GM10847 (cell line): ENCODE measurements at regions not wholly inside any gene's neighbourhood (a gene's known extent, or its start where the extent isn't known, plus 50 kb on each side); places are given as distances from the start of the nearest gene placed in this dataset.

Experiments used
- POLR2A ChIP-seq: IDR thresholded peaks from 2 replicates; pipeline ENCODE4 v1.6.1; 2011; ENCODE audit not compliant: insufficient read length; ENCODE audit errors: extremely low read depth

GRCh38 chr17:70230850-70231640 lies 61.7 kb downstream of the KCNJ2 start:
- no peak for TF ChIP-seq POLR2A

- TF ChIP-seq POLR2A, result no peak
Measured at GRCh38 chr17:70232466-70232865, 63.1 kb downstream of the KCNJ2 start.

GRCh38 chr17:70235252-70235651 lies 65.9 kb downstream of the KCNJ2 start:
- no peak for TF ChIP-seq POLR2A

GRCh38 chr17:70238228-70238627 lies 68.9 kb downstream of the KCNJ2 start:
- no peak for TF ChIP-seq POLR2A

DNA sequence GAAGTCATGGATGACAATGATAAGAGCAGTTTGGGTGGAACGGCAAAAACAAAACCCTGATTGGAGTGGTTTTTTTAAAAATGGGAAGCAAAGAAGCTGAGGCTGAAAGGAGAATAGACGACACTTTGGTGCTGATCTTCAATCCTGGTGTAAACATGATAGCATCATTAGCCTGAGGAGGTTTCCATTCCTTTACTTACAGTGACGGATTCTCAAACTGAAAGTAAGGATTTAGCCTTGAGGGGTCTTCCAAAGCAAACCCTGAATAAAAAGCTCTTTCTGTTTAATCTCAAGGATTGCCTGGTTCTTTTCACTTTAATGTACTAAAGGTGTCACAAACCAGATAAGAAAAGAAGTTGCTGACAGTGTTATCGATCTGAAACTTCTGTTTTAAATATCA lies 69.3 kb downstream of the KCNJ2 start:
- no peak for TF ChIP-seq POLR2A

- TF ChIP-seq POLR2A, result no peak
Measured at GRCh38 chr17:70239391-70239826, 70.1 kb downstream of the KCNJ2 start.

DNA sequence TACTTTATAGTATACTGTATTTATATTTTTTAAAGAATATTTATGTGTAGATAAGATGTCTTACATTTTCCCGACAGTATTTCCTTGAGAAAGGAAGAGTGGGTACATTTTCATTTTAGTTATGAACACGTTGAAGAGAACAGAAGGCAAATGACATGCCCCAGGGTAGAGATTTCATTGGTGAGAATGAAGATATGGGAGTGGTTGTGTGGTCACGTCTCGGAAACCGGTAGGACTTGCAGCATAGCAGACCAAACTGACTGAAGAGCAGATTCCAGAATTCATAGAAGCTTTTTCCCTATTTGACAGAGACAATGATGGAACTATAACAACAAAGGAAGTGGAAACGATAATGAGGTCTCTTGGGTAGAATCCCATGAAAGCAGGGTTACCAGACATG lies 71.7 kb downstream of the KCNJ2 start:
- TF ChIP-seq POLR2A, result no peak

DNA sequence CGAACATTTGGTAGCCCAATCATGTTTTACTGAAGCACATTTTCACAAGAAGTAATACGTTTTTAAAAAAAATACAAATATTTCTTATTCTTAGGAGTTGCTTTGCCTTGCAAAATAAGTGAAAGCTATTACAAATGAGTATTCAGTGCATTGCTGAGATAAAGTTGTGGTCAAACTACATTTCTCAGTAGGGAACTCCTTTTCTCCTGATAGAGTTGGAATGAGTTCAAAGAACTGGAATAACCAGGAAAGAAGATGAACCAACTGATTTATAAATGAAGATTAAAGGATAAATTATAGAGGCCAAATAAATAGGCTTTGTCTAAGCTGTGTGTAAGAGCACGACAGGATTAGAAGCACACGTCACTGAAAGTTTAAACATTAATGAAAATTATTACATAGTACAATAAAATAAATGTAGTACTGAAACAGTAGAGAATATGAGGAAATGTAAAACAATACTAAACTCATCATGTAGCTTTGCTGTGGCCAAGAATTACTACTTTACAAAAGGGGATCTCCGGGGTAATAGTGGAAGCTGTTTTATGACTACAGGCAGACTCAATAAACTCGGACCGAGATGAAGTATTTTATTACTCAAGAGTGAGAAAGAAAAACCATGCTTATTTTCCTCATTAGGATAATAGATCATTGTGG lies 73.6 kb downstream of the KCNJ2 start:
- TF ChIP-seq POLR2A, result no peak

- no peak for TF ChIP-seq POLR2A
Measured at GRCh38 chr17:70251706-70252105, 82.4 kb downstream of the KCNJ2 start.

DNA sequence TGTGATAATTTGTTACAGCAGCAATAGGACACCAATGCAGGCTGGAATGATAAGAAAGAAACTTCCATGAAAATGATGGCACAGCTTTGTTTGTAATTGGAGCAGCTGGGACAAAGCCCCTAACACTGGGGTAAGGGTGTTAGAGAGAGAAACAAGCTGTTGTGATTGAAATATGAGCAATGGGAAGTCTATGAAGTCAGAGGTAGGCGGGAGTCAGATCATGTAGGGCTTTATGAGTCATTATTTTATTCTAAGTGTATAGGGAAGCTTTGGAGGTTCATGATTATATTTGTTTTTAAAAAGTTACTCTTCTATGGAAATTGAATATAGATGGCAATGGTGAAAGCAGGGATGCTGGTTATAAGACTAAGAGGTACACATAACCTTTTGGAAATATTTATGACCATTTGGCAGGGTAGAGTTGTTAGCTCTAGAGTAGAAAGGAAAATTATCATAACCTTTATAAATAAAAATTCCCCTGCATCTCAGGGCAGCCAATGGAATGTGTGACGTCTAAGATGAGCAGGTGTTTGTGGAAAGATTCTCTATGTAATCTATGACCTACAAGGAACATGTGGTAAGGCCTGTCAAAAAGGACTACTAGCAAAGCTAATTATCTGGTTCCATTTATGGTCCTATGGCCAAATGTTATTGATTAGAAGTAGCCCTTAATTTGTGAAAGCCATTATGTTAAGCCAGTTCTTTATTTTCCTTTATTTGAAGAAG lies 85.6 kb downstream of the KCNJ2 start:
- no peak for TF ChIP-seq POLR2A

GRCh38 chr17:70256751-70257150 lies 87.4 kb downstream of the KCNJ2 start:
- no peak for TF ChIP-seq POLR2A

DNA sequence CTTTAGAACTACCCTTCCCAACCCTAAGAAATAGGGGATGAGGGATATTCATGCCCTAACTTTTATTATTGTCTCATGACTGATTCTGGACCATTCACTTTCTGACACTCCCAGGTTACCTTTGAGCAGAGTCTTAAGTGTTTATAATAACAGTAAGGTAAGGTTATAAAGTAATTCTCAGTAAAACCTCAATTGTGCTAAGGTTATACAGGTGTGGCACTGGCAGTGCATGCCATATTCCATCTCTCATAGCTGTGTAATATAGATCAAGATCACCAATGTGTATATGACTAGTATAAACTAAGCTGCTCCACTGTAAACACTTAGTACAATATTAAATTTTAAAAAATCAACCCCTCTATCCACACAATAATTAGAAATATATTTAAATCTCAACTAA lies 89.1 kb downstream of the KCNJ2 start:
- no peak for TF ChIP-seq POLR2A

GRCh38 chr17:70259400-70259799 lies 90.1 kb downstream of the KCNJ2 start:
- no peak for TF ChIP-seq POLR2A

DNA sequence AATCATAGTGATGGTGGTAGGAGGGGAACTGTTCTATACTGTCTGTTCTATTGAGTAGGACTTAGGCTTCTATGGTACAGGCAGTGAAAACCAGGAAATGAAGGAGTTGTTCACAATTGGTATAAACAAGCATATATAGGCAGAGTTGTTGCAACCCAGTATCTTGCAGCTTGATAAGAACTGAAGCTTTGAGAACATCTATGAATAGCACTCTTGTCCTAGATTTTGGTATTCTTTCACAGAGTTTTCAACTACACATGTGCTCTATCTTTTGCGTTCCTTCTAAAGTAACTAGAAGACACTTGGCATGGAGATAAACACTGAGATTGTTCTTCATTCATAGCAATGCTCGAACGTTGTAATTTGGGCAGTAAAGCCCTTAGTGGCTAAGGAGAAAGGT lies 91.8 kb downstream of the KCNJ2 start:
- no peak for TF ChIP-seq POLR2A

DNA sequence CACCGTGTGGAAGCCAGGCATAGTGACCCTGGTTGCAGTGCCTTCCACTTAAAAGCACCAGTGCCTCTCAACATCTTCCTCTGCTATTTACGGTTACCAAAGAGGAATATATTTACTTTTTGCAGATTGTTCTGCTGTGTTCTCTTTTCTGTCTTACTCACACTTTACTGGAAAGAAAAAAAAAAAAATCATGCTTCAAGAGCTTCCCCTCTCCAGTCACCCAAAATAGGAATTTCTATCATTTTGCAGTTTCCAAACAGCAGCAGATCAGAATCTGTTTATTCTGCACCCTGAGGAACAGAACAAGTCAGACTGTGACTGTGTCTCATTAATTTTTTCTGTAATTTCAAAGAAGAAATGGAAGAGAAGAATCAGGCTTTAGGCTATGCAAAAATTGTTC lies 96.1 kb downstream of the KCNJ2 start:
- TF ChIP-seq POLR2A, result no peak

- no peak for TF ChIP-seq POLR2A
Measured at GRCh38 chr17:70266394-70266793, 97.1 kb downstream of the KCNJ2 start.
